ENCODE measurements at regions not wholly inside any gene's neighbourhood (a gene's known extent, or its start where the extent isn't known, plus 50 kb on each side); places are given as distances from the start of the nearest gene placed in this dataset.

GRCh38 chr15:99507504-99508310 is 58.1 kb upstream of the MEF2A start:
- no peak overlapping the region for H3K9ac ChIP-seq (ENCODE audit: low read length)
- no peak overlapping the region for H3K4me3 ChIP-seq (ENCODE audit: low read length)
- H3K36me3 ChIP-seq (ENCODE audit: control insufficient read depth, low read depth, low read length), result no peaks in the 10 kb centered on the region
- no peaks in the 10 kb centered on the region for H3K9me3 ChIP-seq (ENCODE audit: control insufficient read depth, low read depth, low read length)
- no peaks in the 10 kb centered on the region for H3K4me1 ChIP-seq (ENCODE audit: control insufficient read depth, low read depth, low read length)
- H3K27me3 ChIP-seq (ENCODE audit: control insufficient read depth, insufficient read depth, low read length), result no peaks in the 10 kb centered on the region
- H3K27ac ChIP-seq (ENCODE audit: low read length), result no peak overlapping the region

DNA sequence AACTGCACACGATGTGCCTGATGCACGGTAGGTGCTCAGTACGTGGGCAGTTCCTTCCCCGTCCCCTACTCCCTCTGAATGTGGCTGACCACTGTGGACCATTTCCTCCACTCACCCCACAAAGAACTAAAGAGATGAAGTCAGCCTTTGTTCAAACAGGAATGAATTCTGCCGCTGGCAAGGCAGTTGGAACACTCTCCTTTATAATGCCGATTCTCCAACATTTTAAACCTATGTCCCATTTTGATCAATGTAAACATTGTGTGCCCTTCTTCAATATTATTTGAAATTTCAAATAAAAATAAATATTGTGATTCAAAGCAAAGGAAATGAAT is 57.5 kb upstream of the MEF2A start:
- H3K9ac ChIP-seq (ENCODE audit: low read length), result no peak overlapping the region
- no peaks in the 10 kb centered on the region for H3K9me3 ChIP-seq (ENCODE audit: control insufficient read depth, low read depth, low read length)
- H3K4me3 ChIP-seq (ENCODE audit: low read length), result no peak overlapping the region
- no peaks in the 10 kb centered on the region for H3K36me3 ChIP-seq (ENCODE audit: control insufficient read depth, low read depth, low read length)
- H3K4me1 ChIP-seq (ENCODE audit: control insufficient read depth, low read depth, low read length), result no peaks in the 10 kb centered on the region
- H3K27me3 ChIP-seq (ENCODE audit: control insufficient read depth, insufficient read depth, low read length), result no peaks in the 10 kb centered on the region
- H3K27ac ChIP-seq (ENCODE audit: low read length), result no peak overlapping the region

- Histone ChIP-seq H3K27ac (ENCODE audit: low read length) (no peak overlapping the region), H3K9me3 (ENCODE audit: control insufficient read depth, low read depth, low read length) (no peaks in the 10 kb centered on the region), H3K4me3 (ENCODE audit: low read length) (no peak overlapping the region), H3K9ac (ENCODE audit: low read length) (no peak overlapping the region), H3K27me3 (ENCODE audit: control insufficient read depth, insufficient read depth, low read length) (no peaks in the 10 kb centered on the region), H3K36me3 (ENCODE audit: control insufficient read depth, low read depth, low read length) (no peaks in the 10 kb centered on the region), H3K4me1 (ENCODE audit: control insufficient read depth, low read depth, low read length) (no peaks in the 10 kb centered on the region)
Observed at GRCh38 chr15:99508852-99509251, 56.9 kb upstream of the MEF2A start.

- H3K9ac ChIP-seq (ENCODE audit: low read length), result no peak overlapping the region
- no peak overlapping the region for H3K4me3 ChIP-seq (ENCODE audit: low read length)
- H3K27me3 ChIP-seq (ENCODE audit: control insufficient read depth, insufficient read depth, low read length), result no peaks in the 10 kb centered on the region
- H3K27ac ChIP-seq (ENCODE audit: low read length), result no peak overlapping the region
- no peaks in the 10 kb centered on the region for H3K4me1 ChIP-seq (ENCODE audit: control insufficient read depth, low read depth, low read length)
- no peaks in the 10 kb centered on the region for H3K36me3 ChIP-seq (ENCODE audit: control insufficient read depth, low read depth, low read length)
- no peaks in the 10 kb centered on the region for H3K9me3 ChIP-seq (ENCODE audit: control insufficient read depth, low read depth, low read length)
Observed at GRCh38 chr15:99509686-99510461, 55.9 kb upstream of the MEF2A start.

DNA sequence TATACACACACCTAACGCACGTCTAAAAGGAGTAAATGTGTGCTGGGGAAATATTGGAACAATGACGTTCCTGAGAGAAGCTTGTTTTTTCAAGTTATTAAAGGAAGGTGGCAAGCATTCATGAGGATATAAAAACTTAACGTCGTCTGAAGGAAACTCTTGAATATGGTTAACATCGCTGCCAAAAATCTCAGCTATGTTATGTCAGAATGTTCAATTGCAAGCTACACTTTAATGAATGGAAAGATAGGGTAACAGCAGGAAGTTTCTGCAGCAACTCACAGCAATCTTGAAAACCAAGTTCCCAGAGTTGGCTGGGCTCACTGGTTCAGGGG is 54.3 kb upstream of the MEF2A start:
- no peak overlapping the region for H3K9ac ChIP-seq (ENCODE audit: low read length)
- H3K27ac ChIP-seq (ENCODE audit: low read length), result no peak overlapping the region
- H3K4me1 ChIP-seq (ENCODE audit: control insufficient read depth, low read depth, low read length), result no peaks in the 10 kb centered on the region
- no peaks in the 10 kb centered on the region for H3K27me3 ChIP-seq (ENCODE audit: control insufficient read depth, insufficient read depth, low read length)
- no peak overlapping the region for H3K4me3 ChIP-seq (ENCODE audit: low read length)
- H3K36me3 ChIP-seq (ENCODE audit: control insufficient read depth, low read depth, low read length), result no peaks in the 10 kb centered on the region
- no peaks in the 10 kb centered on the region for H3K9me3 ChIP-seq (ENCODE audit: control insufficient read depth, low read depth, low read length)

GRCh38 chr15:99511866-99512661 is 53.7 kb upstream of the MEF2A start:
- no peaks in the 10 kb centered on the region for H3K9me3 ChIP-seq (ENCODE audit: control insufficient read depth, low read depth, low read length)
- no peak overlapping the region for H3K4me3 ChIP-seq (ENCODE audit: low read length)
- H3K4me1 ChIP-seq (ENCODE audit: control insufficient read depth, low read depth, low read length), result no peaks in the 10 kb centered on the region
- H3K36me3 ChIP-seq (ENCODE audit: control insufficient read depth, low read depth, low read length), result no peaks in the 10 kb centered on the region
- H3K27me3 ChIP-seq (ENCODE audit: control insufficient read depth, insufficient read depth, low read length), result no peaks in the 10 kb centered on the region
- no peak overlapping the region for H3K9ac ChIP-seq (ENCODE audit: low read length)
- H3K27ac ChIP-seq (ENCODE audit: low read length), result no peak overlapping the region

GRCh38 chr15:99514306-99514705 is 51.5 kb upstream of the MEF2A start:
- Histone ChIP-seq H3K9ac (ENCODE audit: low read length) (no peak overlapping the region), H3K27me3 (ENCODE audit: control insufficient read depth, insufficient read depth, low read length) (no peaks in the 10 kb centered on the region), H3K4me1 (ENCODE audit: control insufficient read depth, low read depth, low read length) (no peaks in the 10 kb centered on the region), H3K36me3 (ENCODE audit: control insufficient read depth, low read depth, low read length) (no peaks in the 10 kb centered on the region), H3K9me3 (ENCODE audit: control insufficient read depth, low read depth, low read length) (no peaks in the 10 kb centered on the region), H3K27ac (ENCODE audit: low read length) (no peak overlapping the region), H3K4me3 (ENCODE audit: low read length) (no peak overlapping the region)

Data from iPS-18a (cell line).